K562 (cell line): ENCODE measurements at regions not wholly inside any gene's neighbourhood (a gene's known extent, or its start where the extent isn't known, plus 50 kb on each side); places are given as distances from the start of the nearest gene placed in this dataset.

ENCODE experiments used
- ATAC-seq: fragments of 200-7000 bp; cut with Tn5 transposase; 3 replicates; pipeline ENCODE4 v1.9.1; 2020; ENCODE audit warnings: moderate library complexity
- BruUV-seq: library from RNA; stranded (reverse); fragments of 400-500 nt; replicated peaks from 2 replicates; lab custom pipeline; 2021; lab: Mats Ljungman, UMichigan
- CTCF ChIA-PET: fragments of 300-600 bp; formaldehyde crosslinking; extraction: SDS; loops from one replicate; lab custom pipeline; 2021; ENCODE audit warnings: low intra/inter-chr PET ratio; lab: Yijun Ruan, JAX
- POLR2A ChIA-PET: fragments of 300-600, 350-650 bp; sonication (Branson Sonifier 250); formaldehyde crosslinking; extraction: SDS; loops from one replicate; lab custom pipeline; 2021; ENCODE audit warnings: antibody characterized with exemption, inconsistent platforms; lab: Yijun Ruan, JAX
- DNase-seq, 4 experiments: peaks; one replicate each; pipeline versions ENCODE4 v3.0.0 to v3.0.0-alpha.2; 2011 to 2018; ENCODE audit warnings: low spot score in 3 of 4, mixed read lengths in 3 of 4; ENCODE audit errors: extremely low read depth in 1 of 4
- FAIRE-seq: peaks from 2 replicates; lab custom pipeline; 2011; peaks lifted over from hg19 to GRCh38; lab: Jason Lieb, UNC
- H2AFZ ChIP-seq: 2 replicates; pipeline ENCODE4 v1.6.0; 2011; ENCODE audit warnings: low read depth, low read length, control low read depth, inconsistent platforms
- H3K27ac ChIP-seq: fragments of 200-600 bp; 3 replicates; pipeline ENCODE4 v1.8.0; 2011; ENCODE audit warnings: low read depth, mild to moderate bottlenecking, control low read depth, inconsistent platforms, low read length, moderate library complexity, mixed read lengths; ENCODE audit errors: extremely low read depth
- H3K27me3 ChIP-seq, 2 experiments: fragments of 300-600 bp in 1 of 2; 2 replicates in 1 of 2; 3 replicates in 1 of 2; pipeline versions ENCODE4 v1.6.0 to v1.8.0; 2011; ENCODE audit warnings: inconsistent platforms in 2 of 2, low read length in 2 of 2, mild to moderate bottlenecking in 1 of 2, mixed read lengths in 1 of 2, moderate library complexity in 1 of 2; ENCODE audit not compliant: control insufficient read depth in 2 of 2, insufficient read depth in 2 of 2
- H3K36me3 ChIP-seq: fragments of 300-600 bp; 3 replicates; pipeline ENCODE4 v1.8.0; 2011; ENCODE audit warnings: mild to moderate bottlenecking, low read length, inconsistent platforms; ENCODE audit not compliant: control insufficient read depth, insufficient read depth
- H3K4me1 ChIP-seq, 2 experiments: fragments of 200-600 bp in 1 of 2; replicated peaks in 1 of 2; 2 replicates in 1 of 2; 3 replicates in 1 of 2; pipeline versions ENCODE4 v1.5.1 to v1.8.0; 2011; ENCODE audit warnings: inconsistent platforms in 2 of 2, low read length in 2 of 2, mild to moderate bottlenecking in 1 of 2, mixed read lengths in 1 of 2, moderate library complexity in 1 of 2; ENCODE audit not compliant: control insufficient read depth in 2 of 2, insufficient read depth in 2 of 2
- H3K4me2 ChIP-seq: 2 replicates; pipeline ENCODE4 v1.6.1; 2011; ENCODE audit warnings: low read length, control low read depth, inconsistent platforms, mixed read lengths; ENCODE audit not compliant: insufficient read depth
- H3K4me3 ChIP-seq: fragments of 200-600 bp; sonication (generic), shearing (Covaris generic); 2 replicates; pipeline ENCODE4 v1.5.1; 2016; ENCODE audit warnings: control low read depth, inconsistent platforms
- H3K79me2 ChIP-seq: fragments of 200-600 bp; 3 replicates; pipeline ENCODE4 v1.8.0; 2011; ENCODE audit warnings: low read length, inconsistent platforms; ENCODE audit not compliant: control insufficient read depth, insufficient read depth
- H3K9ac ChIP-seq, 2 experiments: 2 replicates each; pipeline versions ENCODE4 v1.6.0 to v1.6.1; 2011; ENCODE audit warnings: low read depth in 2 of 2, low read length in 2 of 2, control low read depth in 1 of 2, inconsistent platforms in 1 of 2, mild to moderate bottlenecking in 1 of 2, mixed read lengths in 1 of 2; ENCODE audit not compliant: insufficient read depth in 1 of 2
- H3K9me1 ChIP-seq: one replicate; pipeline ENCODE4 v1.6.0; 2011; ENCODE audit warnings: inconsistent platforms, mild to moderate bottlenecking, low read length, moderate library complexity; ENCODE audit not compliant: control insufficient read depth, insufficient read depth
- H3K9me3 ChIP-seq: replicated peaks from 2 replicates; pipeline ENCODE4 v1.5.1; 2011; ENCODE audit warnings: low read depth, low read length, inconsistent platforms; ENCODE audit not compliant: control insufficient read depth, insufficient read depth
- H4K20me1 ChIP-seq: replicated peaks from 2 replicates; pipeline ENCODE4 v1.6.1; 2011; ENCODE audit warnings: low read length, inconsistent platforms, mixed read lengths; ENCODE audit not compliant: control insufficient read depth, insufficient read depth
- BRD4 ChIP-seq: fragments of 200-600 bp; sonication (generic); IDR thresholded peaks from 2 replicates; pipeline ENCODE4 v1.6.1; 2017; ENCODE audit warnings: inconsistent platforms
- CREB5 ChIP-seq: fragments of 250-450 bp; sonication (Bioruptor Pico); IDR thresholded peaks from 2 replicates; pipeline ENCODE4 v1.5.0; 2020; ENCODE audit warnings: mild to moderate bottlenecking
- ELF2 ChIP-seq: fragments of 250-450 bp; sonication (Bioruptor Pico); IDR thresholded peaks from 2 replicates; pipeline ENCODE4 v1.5.0; 2021; ENCODE audit warnings: mild to moderate bottlenecking
- NFYB ChIP-seq: IDR thresholded peaks from 2 replicates; pipeline ENCODE4 v1.6.1; 2011; ENCODE audit warnings: mild to moderate bottlenecking, moderate library complexity; ENCODE audit not compliant: insufficient read length; ENCODE audit errors: extremely low read depth
- PHF20 ChIP-seq: fragments of 450-650 bp; IDR thresholded peaks from 2 replicates; pipeline ENCODE4 v1.6.1; 2018; ENCODE audit not compliant: partially characterized antibody
- SMARCB1 ChIP-seq: IDR thresholded peaks from 2 replicates; pipeline ENCODE4 v1.6.1; 2011; ENCODE audit warnings: improper control_type of control experiment, low read depth; ENCODE audit not compliant: insufficient read length
- UBTF ChIP-seq, 2 experiments: IDR thresholded peaks; 2 replicates each; pipeline ENCODE4 v1.6.1; 2012; ENCODE audit warnings: improper control_type of control experiment in 2 of 2, low read depth in 2 of 2, low read length in 2 of 2, borderline replicate concordance in 1 of 2
- ZFP30 ChIP-seq: fragments of 250-450 bp; sonication (Bioruptor Pico); IDR thresholded peaks from 2 replicates; pipeline ENCODE4 v1.8.0; 2022; ENCODE audit warnings: moderate library complexity, mild to moderate bottlenecking, inconsistent platforms, borderline replicate concordance
- ZNF232 ChIP-seq: sonication (generic); formaldehyde crosslinking; IDR thresholded peaks from 2 replicates; pipeline ENCODE4 v1.8.0; 2022; ENCODE audit warnings: mild to moderate bottlenecking, missing genetic modification reagents
- ZNF263 ChIP-seq: sonication (generic); formaldehyde crosslinking; IDR thresholded peaks from 2 replicates; pipeline ENCODE4 v1.8.0; 2022; ENCODE audit warnings: mild to moderate bottlenecking, missing genetic modification reagents, borderline replicate concordance
- WGBS: fragments of 100-300 bp; shearing (Covaris generic); methylation state at CpG from one replicate; pipeline ENCODE4 v1.1.6; 2016; ENCODE audit warnings: low coverage, mixed read lengths; ENCODE audit not compliant: insufficient coverage; ENCODE audit errors: missing lambda C conversion rate; 5-methylcytosine and 5-hydroxymethylcytosine counted together
- in situ Hi-C: fragments of 300-500 bp; cut with MboI; formaldehyde crosslinking; loops from 4 replicates; pipeline ENCODE4 v1.15.0; 2018; ENCODE audit warnings: inconsistent platforms, mixed read lengths
- intact Hi-C: fragments of 100-400 bp; cut with micrococcal nuclease; formaldehyde crosslinking; loops from 2 replicates; pipeline ENCODE4 v1.14.2; 2022

- Histone ChIP-seq H2AFZ (no peak overlapping the region), H3K27me3 (no peaks in the 10 kb centered on the region), H3K79me2 (no peaks in the 10 kb centered on the region), H3K36me3 (no peaks in the 10 kb centered on the region), H3K27ac (no peak overlapping the region), H4K20me1 (no peaks in the 10 kb centered on the region), H3K9ac (no peak overlapping the region), H3K4me1 (no peaks in the 10 kb centered on the region), H3K4me2 (no peak overlapping the region)
- BruUV-seq, result no TSS peak
- WGBS, result 4% methylated on average over 3 of the region's 3 CpGs
- CTCF ChIA-PET, result no interaction called here
- in situ Hi-C loops, result no loop called here
- intact Hi-C loops, result no loop called here
- no peak for TF ChIP-seq BRD4
- no peak for TF ChIP-seq SMARCB1
- TF ChIP-seq, all 486 proteins: peak for 0
- H3K4me3 ChIP-seq, result no peak overlapping the region
- no peak for DNase-seq
- POLR2A ChIA-PET, result no interaction called here
- no peaks in the 10 kb centered on the region for H3K9me1 ChIP-seq
- no peaks in the 10 kb centered on the region for H3K9me3 ChIP-seq
- FAIRE-seq, result no peak
- ATAC-seq, result no peak
These were observed 59.2 kb upstream of the GAREM1 start for GRCh38 chr18:32529722-32530420.

- Histone ChIP-seq H3K4me2 (no peak overlapping the region), H3K9me3 (no peaks in the 10 kb centered on the region), H3K36me3 (no peaks in the 10 kb centered on the region), H3K9me1 (no peaks in the 10 kb centered on the region), H3K4me1 (no peaks in the 10 kb centered on the region), H3K27ac (no peak overlapping the region), H3K79me2 (no peaks in the 10 kb centered on the region), H2AFZ (no peak overlapping the region), H4K20me1 (no peaks in the 10 kb centered on the region), H3K27me3 (no peaks in the 10 kb centered on the region), H3K4me3 (no peak overlapping the region), H3K9ac (no peak overlapping the region)
- ChIA-PET CTCF (no interaction called here), POLR2A (no interaction called here)
- FAIRE-seq (no peak), ATAC-seq (no peak), DNase-seq (no peak)
- in situ Hi-C loops (no loop called here), intact Hi-C loops (no loop called here)
- no TSS peak for BruUV-seq
- WGBS, result 0% methylated on average over 4 of the region's 4 CpGs
- TF ChIP-seq ELF2 (CRISPR knock-in tag) (no peak), ZFP30 (CRISPR knock-in tag) (no peak), ZNF263 (no peak), NFYB (no peak), UBTF (IDR thresholded peaks at IDR 0.05; ENCODE audit: borderline replicate concordance in 1 of 2, low read depth in 2 of 2, low read length in 2 of 2) (no peak), PHF20 (no peak), ZNF232 (CRISPR knock-in tag) (no peak), CREB5 (CRISPR knock-in tag) (no peak)
These were observed 50.1 kb upstream of the GAREM1 start for GRCh38 chr18:32520771-32521170.
